GM18909 (cell line): ENCODE measurements at regions not wholly inside any gene's neighbourhood (a gene's known extent, or its start where the extent isn't known, plus 50 kb on each side); places are given as distances from the start of the nearest gene placed in this dataset.
"Not testable (repeated sequence)": the region's sequence is repeated elsewhere in the genome, so short reads cannot be mapped to it uniquely, and the experiment has no call there.

Experiments used
- ATAC-seq: cut with Tn5 transposase; IDR thresholded peaks from one replicate; pipeline ENCODE4 v1.9.1; 2021; ENCODE audit warnings: mild to moderate bottlenecking; ENCODE audit not compliant: unreplicated experiment, poor library complexity

DNA sequence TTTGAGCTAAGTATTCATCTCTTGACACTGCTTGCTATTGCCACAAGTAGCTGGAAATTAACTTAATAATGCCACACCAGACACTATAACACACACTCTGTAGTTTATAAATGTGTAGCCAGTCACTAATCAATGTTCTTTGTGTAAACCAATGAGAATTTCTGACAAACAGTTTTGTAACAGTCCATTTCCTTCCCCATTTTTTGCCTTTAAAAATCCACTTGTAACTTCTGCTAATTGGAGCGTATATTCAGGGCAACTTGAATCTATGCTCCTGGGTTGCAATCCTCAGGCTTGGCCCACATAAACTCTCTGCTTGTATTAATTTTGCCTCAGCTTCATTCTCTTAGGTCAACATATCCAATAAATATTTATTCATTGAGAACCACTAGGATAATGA, 125.0 kb upstream of the DHRS4 start:
- ATAC-seq, result no peak

DNA sequence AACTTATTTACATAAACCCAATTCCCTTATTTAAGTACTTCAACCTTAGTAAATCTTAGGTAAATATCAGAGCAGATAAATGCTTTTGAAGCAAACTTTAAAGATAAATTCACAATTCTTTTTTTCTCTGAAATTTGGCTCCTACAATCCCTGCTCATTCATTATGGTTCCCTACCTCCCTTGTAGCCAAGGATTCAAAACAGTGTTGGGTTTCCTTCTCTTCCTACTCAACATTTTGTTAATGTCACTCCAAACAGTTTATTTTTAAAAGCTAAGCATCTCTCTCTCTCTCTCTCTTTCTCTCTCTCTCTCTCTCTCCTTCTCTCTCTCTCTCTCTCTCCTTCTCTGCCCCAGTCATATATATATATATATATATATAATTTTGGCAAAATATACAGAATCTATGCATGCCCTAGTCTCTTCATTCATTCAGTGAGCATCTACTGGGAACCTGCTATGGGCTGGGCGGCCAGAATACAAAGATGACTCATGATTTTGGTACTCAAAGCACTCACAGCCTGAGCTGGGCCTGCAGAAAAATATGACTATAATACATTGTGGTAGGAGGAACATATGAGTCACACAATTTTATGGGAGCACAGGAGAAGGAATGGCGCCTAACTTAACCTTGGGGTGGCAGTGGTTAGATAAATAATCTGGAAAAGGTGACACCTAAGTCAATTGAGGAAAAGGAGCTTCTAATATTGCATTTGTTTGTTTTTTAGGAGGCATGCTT, 123.7 kb upstream of the DHRS4 start:
- ATAC-seq, result no peak

DNA sequence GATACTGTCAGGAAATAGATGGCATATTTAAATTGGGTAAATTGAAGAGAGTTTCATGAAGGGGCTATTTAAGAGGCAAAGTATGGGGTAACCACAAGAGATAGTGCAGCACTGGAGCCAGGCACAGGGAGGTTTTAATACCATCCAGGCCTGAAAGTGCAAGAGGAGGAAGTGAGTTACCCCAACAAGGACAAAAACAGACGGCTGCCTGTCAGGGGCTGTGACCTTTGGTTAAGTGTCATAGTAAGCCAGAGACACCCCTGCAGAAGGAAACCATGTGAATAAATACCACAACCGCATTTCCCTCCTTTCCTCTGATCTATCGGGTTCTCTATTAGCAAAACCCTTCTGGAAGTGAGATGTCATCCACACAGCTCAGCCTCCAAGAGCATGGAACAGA, 122.0 kb upstream of the DHRS4 start:
- no peak for ATAC-seq

GRCh38 chr14:23861666-23862065, 91.9 kb upstream of the DHRS4 start:
- no peak for ATAC-seq

DNA sequence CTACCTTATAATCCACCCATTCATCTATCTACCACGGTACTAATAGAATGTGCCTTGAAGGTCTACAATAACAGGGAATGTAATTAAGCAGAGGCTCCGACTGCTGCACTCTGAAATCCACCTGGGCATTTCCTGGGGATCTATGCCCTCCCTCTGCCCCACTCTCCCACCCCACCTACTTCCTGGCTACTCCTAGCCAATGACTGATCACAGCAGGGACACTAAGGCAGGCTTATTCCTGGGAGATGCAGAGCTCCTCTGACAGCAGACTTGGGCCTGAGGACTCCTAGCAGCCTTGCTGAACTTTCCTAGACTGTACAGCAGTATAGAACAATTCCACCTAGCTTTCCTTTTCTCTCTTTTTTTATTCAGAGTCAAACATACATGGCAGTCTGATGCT, 91.1 kb upstream of the DHRS4 start:
- no peak for ATAC-seq

DNA sequence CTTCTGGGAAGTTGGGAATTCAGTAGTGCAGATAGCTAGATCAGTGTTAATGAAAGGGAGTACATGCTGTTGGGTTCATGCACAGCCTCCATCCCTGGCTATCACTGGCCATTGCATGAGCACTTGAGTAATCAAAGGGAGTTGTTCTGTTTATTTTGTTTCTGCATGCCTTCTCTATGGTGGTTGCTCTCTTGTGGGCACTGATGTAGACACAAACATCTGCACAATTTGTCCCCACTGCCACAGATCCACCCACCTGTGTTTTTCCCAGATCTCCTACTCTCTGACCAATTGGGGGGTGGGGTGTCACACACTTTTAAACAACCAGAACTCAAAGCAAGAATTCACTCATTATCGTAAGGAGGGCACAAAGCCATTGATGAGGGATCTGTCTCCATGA, 89.7 kb upstream of the DHRS4 start:
- ATAC-seq, result no peak

- ATAC-seq, result no peak
Measured at GRCh38 chr14:23864259-23864658, 89.3 kb upstream of the DHRS4 start.

DNA sequence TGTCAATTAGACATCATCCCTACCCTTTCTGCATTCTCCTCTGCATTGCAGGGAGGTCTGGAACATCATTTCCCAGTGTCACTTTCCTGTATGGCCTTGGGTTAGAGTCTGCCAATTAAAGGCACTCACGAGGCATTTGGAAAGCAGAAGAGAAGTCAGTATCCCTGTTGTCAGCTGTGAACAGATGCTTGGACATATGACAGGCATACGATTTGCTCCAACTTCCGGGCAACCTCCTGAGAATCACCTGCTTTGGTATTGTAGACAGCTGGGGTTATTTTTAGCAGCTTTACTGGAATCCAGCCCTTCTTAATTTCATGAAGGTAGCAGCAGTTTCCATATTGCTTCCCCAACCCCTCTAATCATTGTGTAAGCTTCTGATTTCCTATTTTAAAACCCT, 88.7 kb upstream of the DHRS4 start:
- no peak for ATAC-seq

DNA sequence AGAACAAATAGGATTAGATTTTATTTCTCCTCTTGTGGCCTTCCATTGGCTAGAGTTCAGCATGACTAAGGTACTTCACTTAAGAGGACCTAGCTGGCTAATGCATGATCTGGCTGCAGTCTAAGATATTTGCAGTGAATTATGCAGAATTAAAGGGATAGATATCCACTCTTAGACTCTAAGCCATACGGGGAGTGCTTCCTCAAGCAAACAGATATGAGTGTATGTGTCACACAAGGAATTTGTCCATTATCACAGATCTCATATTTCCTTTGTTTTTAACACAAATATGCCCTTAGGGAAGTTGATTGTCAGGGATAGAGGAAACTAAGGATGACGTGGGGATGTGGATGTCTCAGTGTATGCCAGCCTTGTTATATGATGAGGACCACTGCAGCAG, 88.1 kb upstream of the DHRS4 start:
- ATAC-seq, result no peak

GRCh38 chr14:23866269-23866668, 87.3 kb upstream of the DHRS4 start:
- ATAC-seq, result no peak

DNA sequence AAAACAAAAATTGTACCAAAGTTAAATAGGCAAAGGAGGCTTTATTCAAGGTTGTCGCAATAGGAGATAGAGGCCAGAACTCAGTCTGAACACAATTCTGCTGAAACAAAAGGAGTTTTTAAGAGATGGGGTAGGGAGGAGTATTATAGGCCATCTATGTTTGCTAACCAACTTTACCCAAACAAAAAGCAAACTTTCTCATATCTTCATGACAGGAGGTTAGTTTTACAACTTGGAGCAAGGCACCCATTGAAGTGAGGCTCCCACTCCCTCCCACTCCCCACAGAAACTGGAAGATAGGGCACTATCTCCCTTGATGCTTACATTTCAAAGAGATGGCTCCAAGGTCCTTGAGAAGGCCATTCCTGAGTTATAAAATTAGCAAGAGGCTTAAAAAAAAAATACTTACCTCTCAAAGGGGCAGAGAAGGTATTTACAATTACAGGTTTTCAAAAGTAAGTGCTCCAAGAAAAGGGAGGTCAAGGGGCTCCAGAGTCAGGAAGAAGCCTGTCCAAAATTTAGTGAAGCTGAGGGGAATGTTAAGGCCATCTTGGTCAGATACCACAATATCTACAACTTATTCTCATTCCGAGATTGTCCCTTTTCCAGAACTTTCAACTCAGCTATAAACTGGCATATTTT, 84.4 kb upstream of the DHRS4 start:
- no peak for ATAC-seq

DNA sequence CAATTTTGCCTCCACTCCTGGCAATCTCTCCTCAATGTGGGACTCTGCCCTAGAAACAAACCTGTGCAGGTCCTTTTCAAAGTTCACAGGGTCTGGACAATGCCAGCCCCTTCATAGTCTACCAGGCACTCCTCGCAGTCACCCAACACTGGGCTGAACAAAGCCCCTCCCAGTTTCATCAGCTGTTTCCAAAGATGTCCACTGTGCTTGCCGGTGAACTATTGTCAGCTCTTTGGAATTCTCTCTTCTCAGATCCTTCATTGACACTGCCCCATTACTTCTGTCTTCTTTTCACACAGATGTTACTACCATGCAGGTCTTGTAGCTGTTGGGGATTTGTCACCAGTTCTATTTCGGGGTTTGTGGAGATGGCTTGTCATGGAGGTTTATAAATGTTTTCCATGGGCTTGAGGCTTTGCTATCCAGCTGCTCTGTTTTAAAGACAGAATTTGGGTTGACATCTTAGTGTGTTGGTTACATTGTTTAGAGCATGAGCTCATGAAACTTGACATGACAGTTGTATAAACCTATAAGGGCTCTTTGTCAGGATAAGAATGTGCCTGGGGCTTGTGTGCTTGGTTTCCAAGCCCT, 77.3 kb upstream of the DHRS4 start:
- ATAC-seq, result no peak

GRCh38 chr14:23877111-23877510, 76.5 kb upstream of the DHRS4 start:
- ATAC-seq, result peak; percentile 60

DNA sequence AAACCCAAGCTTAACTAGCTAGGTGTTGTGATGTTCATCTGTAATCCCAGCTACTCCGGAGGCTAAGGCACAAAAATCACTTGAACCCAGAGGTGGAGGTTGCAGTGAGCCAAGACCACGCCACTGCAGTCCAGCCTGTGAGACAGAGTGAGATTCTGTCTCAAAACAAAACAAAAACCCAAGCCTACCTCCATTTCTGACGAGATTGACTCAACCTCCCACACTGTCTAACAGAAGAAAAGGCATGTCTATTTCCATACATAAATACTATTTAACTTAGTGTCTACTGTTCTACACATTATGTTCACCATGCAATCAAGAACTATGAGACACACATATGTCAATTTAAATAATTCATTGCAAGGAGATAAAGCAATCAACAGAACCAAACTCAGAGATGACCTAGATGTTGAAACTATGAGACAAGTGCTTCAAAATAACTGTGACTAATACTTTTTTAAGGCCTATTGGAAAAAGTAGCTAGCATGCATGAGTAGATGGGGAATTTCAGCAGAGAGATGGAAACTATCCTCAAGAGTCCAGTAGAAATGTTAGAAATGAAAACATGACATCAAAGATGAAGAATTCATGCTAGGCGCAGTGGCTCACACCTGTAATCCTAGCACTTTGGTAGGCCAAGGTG, 75.9 kb upstream of the DHRS4 start:
- ATAC-seq, result peak; percentile 74

GRCh38 chr14:23881282-23881681, 72.3 kb upstream of the DHRS4 start:
- no peak for ATAC-seq

DNA sequence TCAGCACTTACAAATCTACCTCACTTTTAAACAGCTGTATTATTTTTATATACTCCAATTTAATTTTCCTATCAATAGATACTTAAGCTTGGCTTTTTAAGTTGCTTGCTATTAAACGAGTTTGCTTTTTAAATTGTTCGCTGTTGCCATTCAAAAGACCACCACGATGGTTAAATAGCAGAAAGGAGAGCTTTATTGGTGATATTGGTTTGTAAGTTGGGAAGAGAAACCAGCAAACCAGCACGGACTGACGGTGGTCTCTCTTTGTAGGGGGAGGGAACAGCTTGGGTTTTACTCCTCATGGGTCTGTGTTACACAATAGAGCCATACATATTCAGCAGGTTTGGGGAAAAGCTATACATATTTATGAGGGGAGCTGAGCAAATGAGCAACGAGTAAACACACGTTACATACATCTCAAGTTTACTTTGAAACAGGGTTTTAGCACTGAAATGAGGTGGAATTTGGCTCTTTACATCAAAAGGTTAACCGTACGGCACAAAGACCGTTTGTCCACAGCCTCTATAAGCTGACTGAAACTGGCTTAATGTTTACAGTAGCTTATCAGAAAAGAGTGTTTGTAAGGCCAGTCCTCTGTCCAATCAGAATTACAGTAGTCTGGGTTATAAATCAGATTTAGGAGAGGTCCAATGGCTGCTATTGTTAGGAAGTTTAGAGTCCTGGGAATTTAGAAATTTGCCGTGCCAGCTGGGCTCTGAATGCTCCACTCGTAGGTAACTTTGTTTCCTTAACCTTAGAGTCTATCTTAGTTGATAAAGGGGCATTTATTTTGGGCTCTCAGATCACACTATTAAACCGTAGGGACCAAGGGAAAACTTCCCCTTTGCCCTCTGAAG, 69.7 kb upstream of the DHRS4 start:
- ATAC-seq, result no peak

- ATAC-seq, result no peak
Measured at GRCh38 chr14:23884541-23884904, 69.0 kb upstream of the DHRS4 start.

DNA sequence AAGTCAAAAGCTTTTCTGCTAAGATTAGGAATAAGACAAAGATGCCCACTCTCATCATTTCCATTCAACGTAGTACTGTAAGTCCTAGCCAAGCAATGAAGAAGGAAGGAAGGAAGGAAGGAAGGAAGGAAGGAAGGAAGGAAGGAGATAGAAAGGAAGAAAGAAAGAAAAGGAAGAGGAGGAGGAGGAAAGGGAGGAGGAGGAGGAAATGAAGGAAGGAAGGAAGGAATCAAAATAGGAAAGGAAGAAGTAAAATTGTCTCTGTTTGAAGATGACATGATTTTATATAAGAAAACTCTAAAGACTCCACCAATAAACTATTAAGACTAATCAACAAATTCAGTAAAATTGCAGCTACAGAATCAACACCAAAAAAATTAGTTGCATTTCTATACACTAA, 66.0 kb upstream of the DHRS4 start:
- no peak for ATAC-seq

GRCh38 chr14:23891717-23892116, 61.9 kb upstream of the DHRS4 start:
- ATAC-seq, result not testable (repeated sequence)

DNA sequence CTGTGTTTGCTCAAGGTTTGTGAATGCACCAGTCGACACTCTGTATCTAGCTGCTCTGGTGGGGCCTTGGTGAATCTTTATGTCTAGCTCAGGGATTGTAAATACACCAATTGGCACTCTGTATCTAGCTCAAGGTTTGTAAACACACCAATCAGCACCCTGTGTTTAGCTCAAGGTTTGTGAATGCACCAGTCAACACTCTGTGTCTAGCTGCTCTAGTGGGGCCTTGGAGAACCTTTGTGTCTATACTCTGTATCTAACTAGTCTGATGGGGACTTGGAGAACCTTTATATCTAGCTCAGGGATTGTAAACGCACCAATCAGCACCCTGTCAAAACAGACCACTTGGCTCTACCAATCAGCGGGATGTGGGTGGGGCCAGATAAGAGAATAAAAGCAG, 61.3 kb upstream of the DHRS4 start:
- not testable (repeated sequence) for ATAC-seq
